HG03378 (cell line): ENCODE measurements at regions not wholly inside any gene's neighbourhood (a gene's known extent, or its start where the extent isn't known, plus 50 kb on each side); places are given as distances from the start of the nearest gene placed in this dataset.
A peak's percentile ranks its signal among the peaks of the same experiment; 100 is the strongest.
"Not testable (repeated sequence)": the region's sequence is repeated elsewhere in the genome, so short reads cannot be mapped to it uniquely, and the experiment has no call there.

ENCODE experiments used
- ATAC-seq: cut with Tn5 transposase; IDR thresholded peaks from one replicate; pipeline ENCODE4 v1.9.1; 2021; ENCODE audit warnings: mild to moderate bottlenecking, moderate library complexity; ENCODE audit not compliant: unreplicated experiment

- ATAC-seq = not testable (repeated sequence)
These were observed 629.8 kb upstream of the NR2F2 start for GRCh38 chr15:95700692-95701091.

GRCh38 chr15:95701410-95701809 lies 629.1 kb upstream of the NR2F2 start:
- no peak for ATAC-seq

DNA sequence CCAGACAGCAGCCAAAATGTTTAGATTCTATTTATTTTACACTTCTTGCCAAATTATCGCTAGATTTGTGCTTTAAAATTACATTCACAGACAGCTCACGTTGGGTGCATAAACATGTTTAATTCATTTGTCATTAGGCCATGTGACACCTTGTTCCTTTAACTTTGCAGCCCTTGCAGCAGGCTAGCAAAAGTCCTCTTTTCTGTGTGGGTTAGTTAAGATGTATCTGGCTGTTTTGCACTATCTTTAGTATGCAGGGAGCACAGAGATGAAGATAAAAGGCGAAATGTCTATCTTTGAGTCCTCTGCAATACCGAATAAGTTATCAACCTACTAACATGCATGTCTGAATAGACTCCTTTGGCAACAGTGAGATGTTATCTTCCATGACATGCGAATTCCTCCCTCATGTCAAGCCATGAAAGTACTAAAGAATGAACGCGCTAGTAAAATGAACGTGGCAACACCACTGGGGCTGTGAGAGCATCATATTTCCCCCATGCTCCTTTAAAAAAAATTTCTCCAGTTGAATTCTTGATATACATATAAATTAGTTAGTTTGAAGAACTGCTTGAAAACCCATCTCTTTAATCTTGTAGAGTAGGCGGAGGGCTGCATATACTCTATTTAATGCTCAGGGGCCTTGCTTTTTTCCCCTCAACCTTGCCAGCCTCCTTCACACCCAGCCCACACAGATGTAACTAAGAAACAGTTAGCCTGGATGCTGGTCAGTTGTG lies 620.4 kb upstream of the NR2F2 start:
- no peak for ATAC-seq

DNA sequence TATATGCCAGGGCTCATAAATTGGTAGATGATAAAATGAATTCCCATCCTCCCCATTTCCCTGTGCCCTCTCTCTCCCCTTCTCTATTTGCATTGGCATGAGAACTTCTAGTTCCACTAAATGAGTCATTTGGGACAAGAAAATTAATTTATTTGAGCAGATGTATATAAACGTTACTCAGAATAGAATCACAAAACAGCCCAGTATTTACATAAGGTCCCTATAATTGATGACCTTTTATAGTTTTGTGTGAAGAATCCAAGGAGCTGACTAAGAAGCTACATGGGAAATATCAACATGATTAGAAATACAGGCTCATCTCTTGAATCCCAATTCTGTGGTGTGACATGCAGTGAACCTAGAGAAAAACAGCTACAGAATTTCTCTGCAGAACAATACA lies 617.7 kb upstream of the NR2F2 start:
- no peak for ATAC-seq

- no peak for ATAC-seq
These were observed 617.2 kb upstream of the NR2F2 start for GRCh38 chr15:95713324-95713723.

GRCh38 chr15:95715116-95715903 lies 615.2 kb upstream of the NR2F2 start:
- no peak for ATAC-seq

- ATAC-seq = no peak
These were observed 614.4 kb upstream of the NR2F2 start for GRCh38 chr15:95715906-95716656.

DNA sequence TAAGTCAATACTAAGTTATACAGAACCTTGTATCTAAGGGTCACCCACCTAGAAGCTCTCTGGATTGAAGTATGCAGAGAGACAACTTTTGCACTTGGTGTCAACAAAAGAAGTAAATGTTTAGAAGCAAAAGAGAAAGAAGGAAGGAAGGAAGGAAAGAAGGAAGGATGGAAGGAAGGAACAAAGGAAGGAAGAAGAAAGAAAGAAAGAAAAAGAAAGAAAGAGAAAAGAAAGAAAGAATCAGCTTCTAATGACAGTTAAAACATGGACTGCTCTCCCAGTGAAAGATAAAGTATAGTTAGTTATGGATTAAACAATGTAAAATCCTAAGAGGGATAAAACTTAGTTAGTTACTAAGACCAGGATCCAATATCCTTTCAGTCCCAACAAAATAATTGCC lies 613.8 kb upstream of the NR2F2 start:
- no peak for ATAC-seq

- no peak for ATAC-seq
These were observed 612.1 kb upstream of the NR2F2 start for GRCh38 chr15:95718441-95718840.

GRCh38 chr15:95724908-95725633 lies 605.4 kb upstream of the NR2F2 start:
- no peak for ATAC-seq

DNA sequence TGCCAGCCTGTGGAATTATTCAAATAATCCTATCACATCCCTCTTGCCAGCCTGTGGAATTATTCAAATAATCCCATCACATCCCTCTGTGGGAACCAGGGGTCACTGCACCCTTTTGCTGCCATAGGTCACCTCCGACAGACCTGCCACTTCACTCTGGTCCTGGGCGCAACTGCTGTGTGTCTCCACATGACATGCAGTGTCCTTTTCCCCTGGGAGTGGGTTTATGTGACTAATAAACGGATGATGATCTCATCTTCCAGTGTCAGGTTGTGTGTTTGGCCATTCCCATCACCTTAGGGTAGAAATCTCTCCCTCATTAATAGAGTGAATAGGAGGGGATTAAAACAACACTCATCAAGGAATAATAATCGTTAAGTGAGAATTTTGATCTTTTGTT lies 603.6 kb upstream of the NR2F2 start:
- no peak for ATAC-seq

- no peak for ATAC-seq
These were observed 596.6 kb upstream of the NR2F2 start for GRCh38 chr15:95733931-95734330.

- peak; percentile 53 for ATAC-seq
These were observed 595.8 kb upstream of the NR2F2 start for GRCh38 chr15:95734422-95735316.

- no peak for ATAC-seq
These were observed 593.4 kb upstream of the NR2F2 start for GRCh38 chr15:95737060-95737459.

DNA sequence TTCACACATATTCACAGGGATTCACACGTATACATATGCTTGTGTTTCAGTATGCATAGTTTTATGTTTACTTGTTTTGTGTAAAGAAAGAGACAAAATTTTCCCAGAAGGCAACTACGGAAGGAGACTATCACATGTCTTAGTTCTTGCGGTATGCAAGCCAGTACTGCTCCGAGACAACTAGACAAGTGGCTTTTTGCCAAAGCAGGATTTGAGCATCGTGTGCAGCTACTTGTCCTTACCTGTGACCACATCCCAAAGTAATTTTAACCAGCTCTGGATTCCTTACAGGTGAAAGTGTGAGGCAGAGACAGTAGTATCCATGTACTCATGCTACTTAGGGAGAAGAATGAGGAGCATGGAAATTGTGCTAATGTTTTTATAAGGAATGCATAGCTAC lies 591.4 kb upstream of the NR2F2 start:
- no peak for ATAC-seq

GRCh38 chr15:95741830-95742229 lies 588.7 kb upstream of the NR2F2 start:
- no peak for ATAC-seq

- ATAC-seq = no peak
These were observed 588.2 kb upstream of the NR2F2 start for GRCh38 chr15:95742256-95742655.

DNA sequence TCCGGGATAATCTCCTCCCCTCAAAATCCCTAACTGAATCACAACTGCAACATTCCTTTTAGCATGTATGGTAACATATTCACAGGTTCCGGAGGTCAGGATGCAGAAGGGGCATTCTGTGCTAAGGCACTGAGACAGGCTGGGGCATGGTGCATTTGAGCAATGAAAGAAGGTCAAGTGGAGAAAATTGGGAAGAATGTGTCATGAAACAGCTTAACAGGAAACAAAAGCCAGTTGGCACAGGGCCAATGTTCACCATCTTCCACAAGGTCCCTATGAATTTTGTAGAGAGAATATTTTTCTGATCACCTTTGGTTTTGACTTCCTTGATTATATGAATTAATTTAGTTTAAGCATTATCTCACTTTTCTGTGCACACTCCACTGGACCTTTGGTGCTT lies 587.7 kb upstream of the NR2F2 start:
- no peak for ATAC-seq

- ATAC-seq = no peak
These were observed 573.3 kb upstream of the NR2F2 start for GRCh38 chr15:95757171-95757570.

- ATAC-seq = no peak
These were observed 572.0 kb upstream of the NR2F2 start for GRCh38 chr15:95758451-95758850.
